ENCODE measurements at regions not wholly inside any gene's neighbourhood (a gene's known extent, or its start where the extent isn't known, plus 50 kb on each side); places are given as distances from the start of the nearest gene placed in this dataset.

GRCh38 chr20:60715172-60715571, 536.9 kb upstream of the CDH4 start:
- Mint-ChIP-seq H3K36me3 (ENCODE audit: low read depth) (no peaks in the 10 kb centered on the region), H3K27ac (no peak overlapping the region), H3K27me3 (no peaks in the 10 kb centered on the region), H3K4me1 (no peaks in the 10 kb centered on the region), H3K9me3 (no peaks in the 10 kb centered on the region), H3K4me3 (no peak overlapping the region)
- intact Hi-C loops (cut with micrococcal nuclease), result no loop called here
- DNase-seq (no peak), ATAC-seq (ENCODE audit: low read depth) (no peak)
- ChIA-PET CTCF (no interaction called here), POLR2A (no interaction called here)
- no peak for TF ChIP-seq CTCF (IDR thresholded peaks at IDR 0.05)

GRCh38 chr20:60718743-60719480, 533.1 kb upstream of the CDH4 start:
- H3K27ac Mint-ChIP-seq, result no peak overlapping the region
- no peaks in the 10 kb centered on the region for H3K36me3 Mint-ChIP-seq (ENCODE audit: low read depth)
- H3K27me3 Mint-ChIP-seq, result no peaks in the 10 kb centered on the region
- intact Hi-C loops (cut with micrococcal nuclease), result no loop called here
- CTCF ChIA-PET, result no interaction called here
- POLR2A ChIA-PET, result no interaction called here
- ATAC-seq (ENCODE audit: low read depth), result no peak
- DNase-seq, result no peak
- TF ChIP-seq CTCF (IDR thresholded peaks at IDR 0.05), result no peak
- H3K9me3 Mint-ChIP-seq, result no peaks in the 10 kb centered on the region
- no peaks in the 10 kb centered on the region for H3K4me1 Mint-ChIP-seq
- H3K4me3 Mint-ChIP-seq, result no peak overlapping the region

GRCh38 chr20:60725311-60725906, 526.7 kb upstream of the CDH4 start:
- H3K4me1 Mint-ChIP-seq, result no peaks in the 10 kb centered on the region

GRCh38 chr20:60727425-60727824, 524.6 kb upstream of the CDH4 start:
- Mint-ChIP-seq H3K27ac (no peak overlapping the region), H3K4me3 (no peak overlapping the region), H3K9me3 (peaks cover 8% of the 10 kb centered on the region), H3K36me3 (ENCODE audit: low read depth) (no peaks in the 10 kb centered on the region), H3K4me1 (no peaks in the 10 kb centered on the region), H3K27me3 (no peaks in the 10 kb centered on the region)
- DNase-seq, result no peak
- intact Hi-C loops (cut with micrococcal nuclease), result no loop called here
- CTCF ChIA-PET, result no interaction called here
- no peak for TF ChIP-seq CTCF (IDR thresholded peaks at IDR 0.05)
- ATAC-seq (ENCODE audit: low read depth), result no peak
- POLR2A ChIA-PET, result no interaction called here

More at GRCh38 chr20:60725311-60725906, 526.7 kb upstream of the CDH4 start:
- Mint-ChIP-seq H3K4me3 (no peak overlapping the region), H3K27ac (no peak overlapping the region), H3K27me3 (no peaks in the 10 kb centered on the region), H3K9me3 (peaks cover 8% of the 10 kb centered on the region), H3K36me3 (ENCODE audit: low read depth) (no peaks in the 10 kb centered on the region)
- no peak for TF ChIP-seq CTCF (IDR thresholded peaks at IDR 0.05)
- intact Hi-C loops (cut with micrococcal nuclease), result no loop called here
- DNase-seq (no peak), ATAC-seq (ENCODE audit: low read depth) (no peak)
- ChIA-PET POLR2A (no interaction called here), CTCF (no interaction called here)

GRCh38 chr20:60728705-60729104, 523.4 kb upstream of the CDH4 start:
- ChIA-PET POLR2A (no interaction called here), CTCF (no interaction called here)
- TF ChIP-seq CTCF (IDR thresholded peaks at IDR 0.05), result no peak
- H3K27ac Mint-ChIP-seq, result no peak overlapping the region
- no peaks in the 10 kb centered on the region for H3K36me3 Mint-ChIP-seq (ENCODE audit: low read depth)
- intact Hi-C loops (cut with micrococcal nuclease), result no loop called here
- no peak overlapping the region for H3K4me3 Mint-ChIP-seq
- peaks cover 8% of the 10 kb centered on the region for H3K9me3 Mint-ChIP-seq
- H3K27me3 Mint-ChIP-seq, result no peaks in the 10 kb centered on the region
- DNase-seq (no peak), ATAC-seq (ENCODE audit: low read depth) (no peak)
- H3K4me1 Mint-ChIP-seq, result no peaks in the 10 kb centered on the region

Data from activated B cell treated with CpG ODN at 0.5 μM for 24 hours (primary cell).